ENCODE measurements at regions not wholly inside any gene's neighbourhood (a gene's known extent, or its start where the extent isn't known, plus 50 kb on each side); places are given as distances from the start of the nearest gene placed in this dataset.
"Not testable (repeated sequence)": the region's sequence is repeated elsewhere in the genome, so short reads cannot be mapped to it uniquely, and the experiment has no call there.

- DNase-seq (ENCODE audit: low spot score): no peak
Observed at GRCh38 chr20:57787151-57787989, 77.6 kb upstream of the PMEPA1 start.

GRCh38 chr20:57786304-57786932 lies 76.6 kb upstream of the PMEPA1 start:
- DNase-seq (ENCODE audit: low spot score): no peak

GRCh38 chr20:57785720-57786119 lies 75.9 kb upstream of the PMEPA1 start:
- DNase-seq (ENCODE audit: low spot score): no peak

DNA sequence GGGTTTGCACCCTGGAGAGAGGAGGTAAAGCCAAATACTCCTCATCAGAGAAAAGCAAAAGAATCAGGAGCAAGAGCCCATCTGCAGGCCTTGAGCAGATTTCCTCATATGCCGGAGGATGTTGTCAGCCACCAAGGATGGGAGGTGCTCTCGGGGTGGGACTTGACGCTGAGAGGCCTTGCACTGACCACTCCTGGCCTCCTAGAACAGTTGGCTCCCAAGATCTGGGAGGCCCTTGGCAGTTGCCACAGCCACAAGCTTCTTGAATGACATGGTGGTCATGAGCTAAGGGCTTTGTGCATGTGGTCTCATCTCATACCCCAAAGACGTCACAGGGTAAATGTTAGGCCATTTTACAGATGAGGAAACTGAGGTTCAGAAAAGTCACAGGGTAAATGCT lies 75.2 kb upstream of the PMEPA1 start:
- DNase-seq (ENCODE audit: low spot score): no peak

GRCh38 chr20:57783956-57784837 lies 74.4 kb upstream of the PMEPA1 start:
- no peak for DNase-seq (ENCODE audit: low spot score)

- no peak for DNase-seq (ENCODE audit: low spot score)
Observed at GRCh38 chr20:57783196-57783595, 73.4 kb upstream of the PMEPA1 start.

DNA sequence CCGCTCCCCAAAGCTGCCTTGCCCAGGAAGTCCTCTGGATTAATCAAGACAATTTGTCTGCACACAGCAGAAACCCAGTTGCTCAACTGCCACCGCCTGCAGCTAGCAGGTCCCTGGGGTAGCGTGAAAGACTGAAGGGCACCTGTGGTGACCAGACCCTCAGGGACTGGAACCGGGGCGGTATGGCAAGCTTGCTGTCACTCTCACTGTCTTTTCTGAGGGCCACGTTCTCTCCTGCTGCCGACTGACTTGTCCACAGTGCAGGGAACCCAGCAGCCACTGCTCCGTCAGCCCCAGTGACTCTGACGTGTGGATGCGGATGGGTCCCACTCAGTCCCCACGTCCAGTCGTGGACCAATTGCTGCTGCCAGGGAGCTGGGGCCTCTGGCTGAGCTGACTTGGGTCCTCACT lies 72.8 kb upstream of the PMEPA1 start:
- DNase-seq (ENCODE audit: low spot score): no peak

- no peak for DNase-seq (ENCODE audit: low spot score)
Observed at GRCh38 chr20:57781901-57782300, 72.1 kb upstream of the PMEPA1 start.

- DNase-seq (ENCODE audit: low spot score): no peak
Observed at GRCh38 chr20:57780906-57781305, 71.1 kb upstream of the PMEPA1 start.

- no peak for DNase-seq (ENCODE audit: low spot score)
Observed at GRCh38 chr20:57780398-57780797, 70.6 kb upstream of the PMEPA1 start.

- no peak for DNase-seq (ENCODE audit: low spot score)
Observed at GRCh38 chr20:57779401-57780003, 69.7 kb upstream of the PMEPA1 start.

GRCh38 chr20:57777911-57778310 lies 68.1 kb upstream of the PMEPA1 start:
- DNase-seq (ENCODE audit: low spot score): no peak

GRCh38 chr20:57774951-57775350 lies 65.1 kb upstream of the PMEPA1 start:
- DNase-seq (ENCODE audit: low spot score): no peak

DNA sequence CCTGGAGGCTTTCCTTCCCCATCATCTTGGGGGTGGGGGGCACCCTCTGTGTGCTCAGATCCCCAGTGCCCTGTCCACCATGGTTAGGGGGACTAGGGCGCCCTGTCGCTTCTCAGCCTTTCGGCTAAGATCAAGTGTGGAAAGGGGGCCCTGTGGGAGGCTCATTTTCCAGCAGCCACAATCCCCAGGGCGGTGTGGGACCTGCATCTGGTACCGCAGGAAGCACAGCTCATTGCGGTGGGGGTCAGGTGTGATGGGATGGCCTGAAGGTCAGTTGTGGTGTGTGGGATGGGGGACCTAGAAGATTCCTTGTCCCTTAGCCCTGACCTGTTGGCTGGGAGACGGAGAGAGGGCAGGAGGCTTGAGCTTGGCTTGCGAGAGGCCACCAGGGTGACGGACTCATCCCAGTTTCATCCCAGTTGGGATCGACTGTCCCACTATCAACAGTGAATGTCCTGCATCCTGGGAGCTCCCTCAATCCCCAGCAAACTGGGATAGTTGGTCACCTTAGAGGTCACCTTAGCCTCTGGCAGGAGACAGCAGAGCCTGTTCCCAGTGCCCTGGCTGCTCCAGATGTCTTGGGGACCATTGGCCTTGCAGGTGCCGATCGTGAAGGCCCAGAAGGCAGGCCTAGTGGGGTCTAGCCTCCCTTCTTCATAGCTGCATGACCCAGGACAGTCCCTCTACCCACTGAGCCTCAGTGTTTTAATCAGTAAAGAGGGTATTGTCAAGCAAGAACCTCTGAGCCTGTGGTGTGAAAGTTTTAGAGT lies 64.5 kb upstream of the PMEPA1 start:
- no peak for DNase-seq (ENCODE audit: low spot score)

- DNase-seq (ENCODE audit: low spot score): no peak
Observed at GRCh38 chr20:57773059-57773815, 63.4 kb upstream of the PMEPA1 start.

DNA sequence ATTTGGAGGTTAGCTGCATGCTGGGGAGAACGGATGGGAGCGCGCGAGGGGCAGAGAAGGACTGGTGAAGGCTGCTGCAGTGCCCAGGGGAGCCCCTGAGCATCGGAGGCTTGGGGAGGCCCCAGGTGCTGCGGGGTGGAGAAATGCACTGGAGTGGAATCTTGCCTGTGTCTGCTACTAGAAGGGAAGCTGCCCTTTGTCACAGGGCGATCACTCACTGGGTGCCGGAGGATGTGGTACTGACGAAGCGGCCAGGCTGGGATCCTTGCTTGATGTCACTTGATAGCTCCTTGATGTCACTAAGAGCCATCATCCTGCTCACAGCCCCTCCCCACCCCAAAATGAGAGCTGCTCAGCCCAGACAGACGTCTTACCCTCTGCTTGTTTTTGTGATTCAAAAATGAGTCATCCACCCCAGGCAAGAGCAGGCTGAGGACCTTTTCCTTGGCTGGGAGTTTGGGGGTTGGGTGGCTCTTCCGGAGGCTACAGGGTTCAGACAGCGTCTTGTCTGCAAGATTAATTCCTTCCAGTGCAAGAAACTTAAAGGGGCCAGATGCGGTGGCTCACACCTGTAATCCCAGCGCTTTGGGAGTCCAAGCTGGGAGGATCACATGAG lies 62.6 kb upstream of the PMEPA1 start:
- peak; percentile 53 for DNase-seq (ENCODE audit: low spot score)

DNA sequence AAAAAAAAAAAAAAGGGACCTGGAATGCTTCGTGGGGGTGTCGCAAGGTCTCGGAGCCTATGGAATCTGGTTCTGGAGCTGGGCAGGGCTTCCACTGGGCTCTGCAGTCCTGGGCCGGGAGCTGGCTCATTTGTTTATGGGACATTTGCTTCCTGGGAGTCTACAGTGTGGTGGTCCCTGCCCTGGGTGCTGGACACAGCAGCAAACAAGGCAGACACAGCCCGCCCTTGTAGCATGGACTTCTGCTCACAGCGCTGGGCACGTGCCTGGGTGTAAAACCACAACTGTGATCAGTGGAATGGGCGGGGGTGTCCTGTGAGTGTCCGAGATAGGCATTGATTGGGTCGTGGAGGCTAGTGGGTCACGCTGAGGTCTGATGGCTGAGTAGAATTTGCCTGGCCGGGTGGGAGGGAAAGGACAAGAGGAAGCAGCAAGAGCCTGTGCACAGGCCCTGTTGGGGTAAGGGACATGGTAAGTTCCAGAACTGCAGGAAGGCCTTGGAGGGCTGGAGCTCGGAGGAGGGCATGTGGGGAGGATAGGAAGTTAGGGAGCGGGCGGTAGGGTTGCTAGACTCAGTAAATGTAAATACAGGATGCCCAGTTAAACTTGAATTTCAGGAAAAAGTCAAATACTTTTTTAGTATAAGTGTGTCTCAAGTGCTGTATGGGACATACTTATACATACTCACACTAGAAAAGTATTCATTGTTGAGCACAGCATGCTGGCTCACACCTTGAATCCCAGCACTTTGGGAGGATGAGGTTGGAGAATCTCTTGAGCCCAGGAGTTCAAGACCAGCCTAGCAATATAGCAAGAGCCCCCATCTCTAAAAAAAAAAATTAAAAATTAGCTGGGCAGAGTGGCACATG lies 61.3 kb upstream of the PMEPA1 start:
- DNase-seq (ENCODE audit: low spot score): no peak

DNA sequence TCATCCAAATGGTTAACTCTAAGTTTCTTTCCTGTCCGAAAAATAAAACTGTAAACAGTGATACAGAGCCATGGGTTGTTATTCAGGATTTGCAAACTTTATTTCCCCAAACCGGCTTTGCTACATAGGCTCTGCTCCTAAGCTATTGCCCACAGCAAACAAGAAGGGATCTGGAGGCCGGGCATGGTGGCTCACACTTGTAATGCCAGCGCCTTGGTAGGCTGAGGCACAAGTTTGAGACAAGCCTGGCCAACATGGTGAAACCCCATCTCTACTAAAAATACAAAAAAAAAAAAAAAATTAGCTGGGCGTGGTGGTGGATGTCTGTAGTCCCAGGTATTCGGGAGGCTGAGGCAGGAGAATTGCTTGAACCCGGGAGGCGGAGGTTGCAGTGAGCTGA lies 60.6 kb upstream of the PMEPA1 start:
- not testable (repeated sequence) for DNase-seq (ENCODE audit: low spot score)

GRCh38 chr20:57769756-57770155 lies 59.9 kb upstream of the PMEPA1 start:
- no peak for DNase-seq (ENCODE audit: low spot score)

All from AG08396 (cell line).